ENCODE measurements at regions not wholly inside any gene's neighbourhood (a gene's known extent, or its start where the extent isn't known, plus 50 kb on each side); places are given as distances from the start of the nearest gene placed in this dataset.

DNA sequence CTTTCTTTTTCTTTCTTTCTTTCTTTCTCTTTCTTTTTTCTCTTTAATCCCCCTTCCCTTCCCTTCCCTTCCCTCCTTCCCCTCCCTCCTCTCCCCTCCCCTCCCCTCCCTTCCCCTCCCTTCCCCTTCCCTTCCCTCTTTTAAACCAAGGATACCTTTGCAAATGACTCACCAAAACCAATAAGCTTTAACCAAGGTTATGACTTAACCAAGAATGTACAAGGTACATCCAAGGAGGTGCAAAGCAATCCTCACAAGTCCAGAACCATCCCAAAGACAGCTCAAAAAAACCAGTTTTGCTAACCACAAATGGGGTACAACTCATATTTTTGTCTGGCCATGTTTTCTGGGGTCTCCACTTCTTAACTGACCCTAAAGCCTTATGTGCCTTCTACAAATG, 174.7 kb upstream of the PPP1R2C start:
- no peak for TF ChIP-seq POLR2A (IDR thresholded peaks at IDR 0.05)
- no peak for TF ChIP-seq POLR2AphosphoS5 (IDR thresholded peaks at IDR 0.05)
